ENCODE measurements at regions not wholly inside any gene's neighbourhood (a gene's known extent, or its start where the extent isn't known, plus 50 kb on each side); places are given as distances from the start of the nearest gene placed in this dataset.
A peak's percentile ranks its signal among the peaks of the same experiment; 100 is the strongest.
"Not testable (repeated sequence)": the region's sequence is repeated elsewhere in the genome, so short reads cannot be mapped to it uniquely, and the experiment has no call there.

DNA sequence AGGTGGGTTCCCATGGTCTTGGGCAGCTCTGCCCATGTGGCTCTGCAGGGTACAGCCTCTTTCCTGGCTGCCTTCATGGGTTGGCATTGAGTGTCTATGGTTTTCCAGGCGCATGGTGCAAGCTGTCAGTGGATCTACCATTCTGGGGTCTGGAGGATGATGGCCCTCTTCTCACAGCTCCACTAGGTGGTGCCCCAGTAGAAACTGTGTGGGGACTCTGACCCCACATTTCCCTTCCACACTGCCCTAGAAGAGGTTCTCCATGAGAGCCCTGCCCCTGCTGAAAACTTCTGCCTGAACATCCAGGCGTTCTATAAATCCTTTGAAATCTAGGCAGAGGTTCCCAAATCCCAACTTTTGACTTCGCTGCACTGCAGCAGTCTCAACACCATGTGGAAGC lies 174.0 kb upstream of the CTNND2 start:
- H3K9ac ChIP-seq (ENCODE audit: extremely low read depth, insufficient read length, low read length); H4K8ac ChIP-seq (replicated peaks; ENCODE audit: insufficient read length, low read depth, low read length); H3K4me3 Mint-ChIP-seq; H2BK12ac ChIP-seq (ENCODE audit: insufficient read length, low read depth, low read length); H2BK20ac ChIP-seq (ENCODE audit: low read depth, low read length, poor library complexity, severe bottlenecking); H3K27me3 Mint-ChIP-seq (ENCODE audit: low read depth); H2BK15ac ChIP-seq (ENCODE audit: low read depth, low read length); H3K4me1 ChIP-seq (ENCODE audit: insufficient read depth, low read length); H4K91ac ChIP-seq (ENCODE audit: insufficient read length, low read depth, low read length); H3K23me2 ChIP-seq (ENCODE audit: insufficient read length, low read depth, low read length, poor library complexity, severe bottlenecking); H3K56ac ChIP-seq (ENCODE audit: insufficient read length, low read depth, low read length); H3K18ac ChIP-seq (ENCODE audit: insufficient read length, low read depth, low read length); H3K4me1 Mint-ChIP-seq; H3T11ph ChIP-seq (ENCODE audit: low read length); H4K5ac ChIP-seq (ENCODE audit: insufficient read length, low read depth, low read length); H3K14ac ChIP-seq (ENCODE audit: insufficient read depth, low read length); H3K9me3 ChIP-seq (ENCODE audit: control insufficient read depth, low read depth, low read length); H3K27me3 ChIP-seq (ENCODE audit: insufficient read depth, low read length); H2BK120ac ChIP-seq (ENCODE audit: low read depth, low read length, poor library complexity, severe bottlenecking); H2AFZ ChIP-seq (ENCODE audit: low read length); H2BK5ac ChIP-seq (ENCODE audit: insufficient read length, low read length); H3K23ac ChIP-seq (ENCODE audit: insufficient read length, low read depth, low read length); H3K79me1 ChIP-seq (ENCODE audit: insufficient read depth, low read depth, low read length, poor library complexity, severe bottlenecking); H4K20me1 ChIP-seq (ENCODE audit: control insufficient read depth, insufficient read depth, insufficient read length); H3K79me2 ChIP-seq (ENCODE audit: insufficient read depth, low read length); H3K4me2 ChIP-seq (ENCODE audit: insufficient read depth, insufficient read length, low read length); H3K27ac Mint-ChIP-seq; H3K4ac ChIP-seq (ENCODE audit: low read depth, low read length); H3K27ac ChIP-seq (ENCODE audit: insufficient read length, low read depth, low read length); H2AK5ac ChIP-seq (ENCODE audit: insufficient read length, low read length): not testable (repeated sequence)
- Mint-ChIP-seq H3K9me3 (peaks cover 3 to 13% of the 10 kb centered on the region in 2 experiments; a peak in 4 of 5 replicates), H3K36me3 (ENCODE audit: insufficient read depth in 1 of 3, low read depth in 3 of 3) (peaks cover 0 to 12% (median 0%) of the 10 kb centered on the region in 3 experiments; a peak in 5 of 7 replicates)
- peak; percentile 38 for DNase-seq
- no CpG with 5 or more reads among the region's 3 CpGs for WGBS (ENCODE audit: extremely low coverage, insufficient read length, low lambda C conversion rate)
- TF ChIP-seq, protein P1, sequence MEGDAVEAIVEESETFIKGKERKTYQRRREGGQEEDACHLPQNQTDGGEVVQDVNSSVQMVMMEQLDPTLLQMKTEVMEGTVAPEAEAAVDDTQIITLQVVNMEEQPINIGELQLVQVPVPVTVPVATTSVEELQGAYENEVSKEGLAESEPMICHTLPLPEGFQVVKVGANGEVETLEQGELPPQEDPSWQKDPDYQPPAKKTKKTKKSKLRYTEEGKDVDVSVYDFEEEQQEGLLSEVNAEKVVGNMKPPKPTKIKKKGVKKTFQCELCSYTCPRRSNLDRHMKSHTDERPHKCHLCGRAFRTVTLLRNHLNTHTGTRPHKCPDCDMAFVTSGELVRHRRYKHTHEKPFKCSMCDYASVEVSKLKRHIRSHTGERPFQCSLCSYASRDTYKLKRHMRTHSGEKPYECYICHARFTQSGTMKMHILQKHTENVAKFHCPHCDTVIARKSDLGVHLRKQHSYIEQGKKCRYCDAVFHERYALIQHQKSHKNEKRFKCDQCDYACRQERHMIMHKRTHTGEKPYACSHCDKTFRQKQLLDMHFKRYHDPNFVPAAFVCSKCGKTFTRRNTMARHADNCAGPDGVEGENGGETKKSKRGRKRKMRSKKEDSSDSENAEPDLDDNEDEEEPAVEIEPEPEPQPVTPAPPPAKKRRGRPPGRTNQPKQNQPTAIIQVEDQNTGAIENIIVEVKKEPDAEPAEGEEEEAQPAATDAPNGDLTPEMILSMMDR (conservative IDR thresholded peaks at IDR 0.05): peak; percentile 58
